HG03520 (cell line): ENCODE measurements at regions not wholly inside any gene's neighbourhood (a gene's known extent, or its start where the extent isn't known, plus 50 kb on each side); places are given as distances from the start of the nearest gene placed in this dataset.

Experiments used
- ATAC-seq: cut with Tn5 transposase; IDR thresholded peaks from one replicate; pipeline ENCODE4 v1.9.1; 2021; ENCODE audit warnings: mild to moderate bottlenecking, moderate library complexity; ENCODE audit not compliant: unreplicated experiment

GRCh38 chr10:107418085-107418806 is 253.7 kb upstream of the SORCS1 start:
- no peak for ATAC-seq

- ATAC-seq = no peak
Measured at GRCh38 chr10:107417446-107417845, 252.9 kb upstream of the SORCS1 start.

- ATAC-seq = no peak
Measured at GRCh38 chr10:107415446-107415845, 250.9 kb upstream of the SORCS1 start.

GRCh38 chr10:107413971-107414370 is 249.5 kb upstream of the SORCS1 start:
- ATAC-seq = no peak

GRCh38 chr10:107409522-107409921 is 245.0 kb upstream of the SORCS1 start:
- ATAC-seq = no peak

- no peak for ATAC-seq
Measured at GRCh38 chr10:107398115-107398514, 233.6 kb upstream of the SORCS1 start.

- no peak for ATAC-seq
Measured at GRCh38 chr10:107391901-107392300, 227.4 kb upstream of the SORCS1 start.

- ATAC-seq = no peak
Measured at GRCh38 chr10:107390563-107390962, 226.1 kb upstream of the SORCS1 start.

- ATAC-seq = no peak
Measured at GRCh38 chr10:107383357-107383756, 218.9 kb upstream of the SORCS1 start.

- no peak for ATAC-seq
Measured at GRCh38 chr10:107379601-107380000, 215.1 kb upstream of the SORCS1 start.

GRCh38 chr10:107371801-107372200 is 207.3 kb upstream of the SORCS1 start:
- ATAC-seq = no peak

GRCh38 chr10:107364872-107365271 is 200.4 kb upstream of the SORCS1 start:
- ATAC-seq = no peak

GRCh38 chr10:107362306-107362705 is 197.8 kb upstream of the SORCS1 start:
- no peak for ATAC-seq

GRCh38 chr10:107357033-107357432 is 192.5 kb upstream of the SORCS1 start:
- no peak for ATAC-seq

- no peak for ATAC-seq
Measured at GRCh38 chr10:107356396-107356795, 191.9 kb upstream of the SORCS1 start.

- no peak for ATAC-seq
Measured at GRCh38 chr10:107342711-107343110, 178.2 kb upstream of the SORCS1 start.

- ATAC-seq = no peak
Measured at GRCh38 chr10:107341281-107341680, 176.8 kb upstream of the SORCS1 start.

GRCh38 chr10:107340326-107340725 is 175.8 kb upstream of the SORCS1 start:
- no peak for ATAC-seq

GRCh38 chr10:107336061-107336460 is 171.6 kb upstream of the SORCS1 start:
- ATAC-seq = no peak

- no peak for ATAC-seq
Measured at GRCh38 chr10:107317592-107317991, 153.1 kb upstream of the SORCS1 start.

GRCh38 chr10:107303203-107303602 is 138.7 kb upstream of the SORCS1 start:
- no peak for ATAC-seq

GRCh38 chr10:107299606-107300005 is 135.1 kb upstream of the SORCS1 start:
- no peak for ATAC-seq

GRCh38 chr10:107284187-107284586 is 119.7 kb upstream of the SORCS1 start:
- ATAC-seq = no peak
